ENCODE measurements at regions not wholly inside any gene's neighbourhood (a gene's known extent, or its start where the extent isn't known, plus 50 kb on each side); places are given as distances from the start of the nearest gene placed in this dataset.
"Not testable (repeated sequence)": the region's sequence is repeated elsewhere in the genome, so short reads cannot be mapped to it uniquely, and the experiment has no call there.

DNA sequence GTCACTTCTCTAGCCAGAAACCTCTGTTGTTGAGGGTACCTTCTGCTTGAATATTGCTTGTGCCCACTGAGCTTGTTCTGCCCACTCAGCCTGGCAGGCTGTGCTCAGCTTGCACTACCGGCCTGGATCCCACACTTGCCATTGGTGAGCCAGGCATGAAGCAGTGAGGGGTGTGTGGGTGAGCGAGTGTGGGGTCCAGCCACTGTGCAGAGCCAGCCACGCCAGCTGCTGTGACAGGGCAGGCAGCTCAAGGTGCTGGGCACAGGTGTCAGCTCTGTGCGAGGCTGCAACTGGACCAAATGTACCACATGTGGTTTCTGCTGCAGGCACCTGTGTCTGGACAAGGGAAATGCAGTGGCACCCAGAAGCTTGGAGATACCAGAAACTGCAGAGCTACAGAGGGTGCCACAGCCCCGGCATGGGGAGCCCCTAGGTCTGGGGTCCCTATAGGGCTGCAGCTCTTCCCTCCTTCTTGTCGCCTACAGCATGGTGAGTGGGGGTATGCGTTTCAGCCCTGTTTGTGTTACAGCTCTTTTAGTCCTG lies 305.1 kb upstream of the RIOK2 start:
- DNase-seq (ENCODE audit: low spot score) = no peak

DNA sequence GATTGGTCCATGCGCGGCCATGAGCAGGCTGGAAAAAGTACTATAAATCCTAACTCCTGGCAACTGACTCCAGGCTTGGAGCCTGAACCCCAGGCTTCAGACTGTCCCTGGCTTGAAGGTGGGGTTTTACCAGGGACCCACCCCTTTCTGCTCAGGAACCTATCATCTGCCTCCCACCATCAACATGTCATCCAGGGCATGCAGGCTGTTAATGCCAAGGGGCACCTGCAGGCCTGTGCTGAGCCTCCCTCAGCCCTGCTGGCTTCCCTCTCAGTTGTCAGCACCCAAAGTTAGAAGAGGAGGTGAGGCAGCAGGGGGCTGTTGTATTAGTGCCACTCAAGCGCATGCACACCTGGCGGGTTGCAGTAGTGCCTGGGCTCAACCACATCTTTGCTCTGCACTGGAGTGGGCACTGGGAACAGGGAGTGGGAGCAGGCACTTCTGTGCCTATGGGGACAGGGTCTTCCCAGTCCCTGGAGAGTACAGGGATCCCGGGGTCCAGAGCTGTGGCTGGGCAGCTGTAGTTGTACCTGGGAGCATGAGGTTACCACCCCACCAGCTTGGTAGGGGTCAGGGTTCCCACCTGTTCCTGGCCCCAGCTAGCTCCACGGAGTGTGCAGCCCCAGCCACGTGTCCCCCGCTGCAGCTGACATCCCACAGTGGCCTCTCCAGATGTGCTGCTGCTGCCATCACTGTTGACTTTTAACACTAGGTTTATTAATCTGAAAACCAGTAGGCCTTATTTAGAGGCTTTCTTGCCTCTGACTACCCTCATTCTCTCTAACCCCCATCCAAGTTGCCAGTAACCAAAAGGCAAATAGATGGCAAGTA lies 306.2 kb upstream of the RIOK2 start:
- no peak for DNase-seq (ENCODE audit: low spot score)

DNA sequence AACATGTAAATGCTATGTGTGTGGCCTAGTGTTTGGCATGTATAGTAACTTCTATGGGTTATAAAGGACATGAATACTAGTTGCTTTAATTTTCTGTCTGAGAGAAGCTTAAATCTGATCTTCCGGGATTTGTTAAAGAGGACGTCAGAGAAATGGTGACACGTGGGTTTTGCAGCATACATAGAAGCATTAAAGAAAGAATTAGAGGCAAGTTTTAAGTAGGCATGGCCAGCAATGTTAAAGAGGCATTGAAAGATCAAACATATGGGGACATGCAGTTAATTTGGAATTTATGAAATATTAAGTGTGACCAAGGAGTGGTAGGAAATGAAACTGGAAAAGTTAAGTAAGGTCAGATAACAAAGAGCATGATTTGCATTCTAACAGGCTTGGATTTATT lies 311.4 kb upstream of the RIOK2 start:
- DNase-seq (ENCODE audit: low spot score) = no peak

DNA sequence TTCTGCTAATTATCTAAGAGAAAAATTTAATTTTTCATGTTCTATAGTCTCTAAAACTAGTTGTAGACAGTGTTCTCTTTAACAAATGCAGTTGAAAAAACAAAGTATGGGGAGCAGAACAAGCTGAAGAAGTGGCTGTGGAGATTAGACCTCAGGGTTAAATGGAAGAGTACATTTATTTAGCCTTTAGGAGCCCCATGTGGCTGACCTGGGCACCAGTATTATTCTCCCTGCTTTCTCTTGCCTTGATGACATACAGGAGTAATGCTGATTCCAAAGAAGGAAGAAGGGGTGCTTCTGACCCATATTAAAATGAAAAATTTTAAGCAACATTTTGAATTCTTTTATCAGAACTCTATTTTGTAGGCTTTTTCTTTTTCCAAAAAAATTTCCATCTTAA lies 312.3 kb upstream of the RIOK2 start:
- DNase-seq (ENCODE audit: low spot score) = no peak

DNA sequence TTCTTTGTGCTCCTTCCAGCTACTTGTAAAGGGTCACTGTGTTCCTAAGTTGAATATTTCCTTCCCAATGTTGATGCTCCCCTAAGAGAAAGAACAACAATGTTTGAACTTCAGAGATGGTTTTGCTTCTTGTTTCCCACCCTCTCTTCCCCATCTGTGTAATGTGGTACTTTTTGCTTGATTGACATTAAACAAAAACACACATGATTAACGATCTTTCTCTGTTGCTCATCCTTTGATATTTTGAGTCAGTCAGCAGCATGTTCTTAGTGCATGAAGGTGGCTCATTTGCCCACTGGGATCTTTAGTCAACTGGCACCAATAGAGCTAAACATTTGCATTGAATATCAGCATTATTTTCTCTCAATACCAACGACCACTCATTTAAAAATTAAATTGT lies 313.0 kb upstream of the RIOK2 start:
- no peak for DNase-seq (ENCODE audit: low spot score)

DNA sequence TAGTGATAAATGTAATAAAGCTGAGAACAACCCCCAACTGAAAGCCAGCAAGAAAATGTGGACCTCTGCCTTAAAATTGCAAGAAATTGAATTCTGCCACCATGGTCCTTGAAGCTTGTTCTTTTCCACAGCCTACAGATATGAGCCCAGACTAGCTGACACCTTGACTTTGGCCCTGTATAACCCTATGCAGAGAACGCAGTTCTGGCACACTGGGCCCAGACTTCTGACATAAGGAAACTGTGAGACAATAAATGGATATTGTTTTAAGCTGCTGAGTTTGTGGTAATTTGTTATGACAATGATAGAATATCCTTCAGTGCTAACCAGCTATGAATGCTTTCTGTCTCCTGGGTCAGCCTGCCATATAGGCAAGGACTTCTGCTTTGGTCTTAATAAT lies 315.6 kb upstream of the RIOK2 start:
- DNase-seq (ENCODE audit: low spot score) = no peak

DNA sequence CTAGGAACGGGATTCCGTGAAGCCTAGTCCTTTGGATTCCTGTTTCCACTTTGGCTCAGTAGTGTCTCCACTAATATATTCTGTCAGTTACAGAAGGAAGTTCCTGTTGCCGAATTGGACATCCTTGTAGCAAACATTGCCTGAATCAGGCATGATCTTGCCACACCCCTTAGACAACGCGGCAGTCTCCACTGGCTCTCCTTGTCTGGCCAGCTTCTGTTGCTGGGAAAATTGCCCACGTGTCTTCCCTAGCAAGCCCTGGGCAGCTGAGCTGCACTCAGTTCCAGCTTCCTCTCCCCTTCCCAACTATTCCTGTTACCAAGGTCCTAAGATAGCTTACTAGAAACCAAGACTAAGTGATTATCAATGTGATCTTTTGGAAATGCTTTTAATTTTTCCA lies 316.6 kb upstream of the RIOK2 start:
- DNase-seq (ENCODE audit: low spot score) = no peak

DNA sequence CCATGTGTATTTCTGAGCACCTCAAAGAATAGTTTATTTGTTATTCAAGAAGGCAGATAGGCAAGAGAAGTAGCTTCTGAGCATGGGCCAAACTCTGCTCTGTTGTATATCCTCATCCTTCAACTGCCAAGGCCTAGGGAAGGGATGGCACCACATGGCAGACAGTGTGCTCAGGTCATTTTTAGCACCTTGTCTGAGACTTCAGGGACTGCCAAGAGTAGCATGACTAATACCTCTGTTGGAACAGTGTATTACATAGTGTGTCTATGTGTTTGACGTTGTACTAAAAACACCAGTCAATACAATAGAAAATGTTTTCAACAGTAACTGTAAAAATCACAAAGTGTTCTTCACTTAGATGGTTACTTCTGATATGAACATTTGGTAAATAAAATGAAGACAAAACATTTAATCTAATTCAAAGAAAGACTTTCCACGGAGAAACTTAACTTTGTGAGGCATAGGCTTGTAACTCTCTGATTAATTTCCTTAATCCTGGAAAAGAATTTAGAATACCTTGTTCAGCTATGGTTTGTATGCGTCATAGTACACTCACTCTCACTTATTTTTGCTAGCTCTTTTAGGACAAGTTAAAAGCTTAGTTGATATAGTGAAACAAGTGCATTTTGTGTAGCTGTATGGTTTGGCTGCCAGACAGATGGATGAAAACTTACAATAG lies 318.4 kb upstream of the RIOK2 start:
- no peak for DNase-seq (ENCODE audit: low spot score)

DNA sequence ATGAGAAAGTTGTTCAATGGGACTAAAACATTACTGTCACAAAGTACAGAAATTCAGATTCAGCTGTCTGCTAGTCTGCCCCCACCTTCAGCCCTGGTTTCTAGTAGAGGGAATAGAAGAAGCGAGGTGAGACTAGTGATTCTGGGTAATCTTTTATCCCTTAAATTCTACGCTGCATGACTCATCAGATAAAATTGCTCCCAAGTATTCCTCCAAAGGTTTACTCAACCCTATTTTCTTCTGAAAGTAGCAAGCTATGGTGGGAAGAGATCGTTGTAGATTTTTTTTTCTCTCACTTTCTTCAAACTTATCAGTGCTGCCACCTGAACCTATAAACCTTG lies 318.9 kb upstream of the RIOK2 start:
- DNase-seq (ENCODE audit: low spot score) = no peak

DNA sequence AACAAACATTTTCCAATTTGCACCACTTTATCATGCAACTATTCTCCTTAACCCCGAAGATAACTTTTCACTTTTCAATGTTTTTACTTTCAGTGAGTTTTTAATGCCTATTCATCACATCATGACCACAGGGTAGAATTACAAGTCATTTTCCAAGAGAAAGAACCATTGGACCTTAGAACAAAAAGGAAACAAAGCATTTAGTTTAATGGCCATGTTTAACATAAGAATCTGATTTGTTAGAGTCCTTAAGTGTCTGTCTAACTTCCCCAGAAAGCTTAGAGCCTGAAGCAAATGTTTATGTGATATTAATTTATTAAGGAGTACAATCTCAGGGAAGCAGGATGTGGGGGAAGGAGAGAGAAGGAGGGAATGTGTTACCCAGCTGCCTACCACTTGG lies 325.8 kb upstream of the RIOK2 start:
- no peak for DNase-seq (ENCODE audit: low spot score)

DNA sequence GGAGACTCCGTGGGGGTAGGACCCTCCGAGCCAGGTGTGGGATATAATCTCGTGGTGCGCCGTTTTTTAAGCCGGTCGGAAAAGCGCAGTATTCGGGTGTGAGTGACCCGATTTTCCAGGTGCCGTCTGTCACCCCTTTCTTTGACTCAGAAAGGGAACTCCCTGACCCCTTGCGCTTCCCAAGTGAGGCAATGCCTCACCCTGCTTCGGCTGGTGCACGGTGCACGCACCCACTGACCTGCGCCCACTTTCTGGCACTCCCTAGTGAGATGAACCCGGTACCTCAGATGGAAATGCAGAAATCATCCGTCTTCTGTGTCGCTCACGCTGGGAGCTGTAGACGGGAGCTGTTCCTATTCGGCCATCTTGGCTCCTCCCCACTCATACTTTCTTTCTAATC lies 336.5 kb upstream of the RIOK2 start:
- not testable (repeated sequence) for DNase-seq (ENCODE audit: low spot score)

DNA sequence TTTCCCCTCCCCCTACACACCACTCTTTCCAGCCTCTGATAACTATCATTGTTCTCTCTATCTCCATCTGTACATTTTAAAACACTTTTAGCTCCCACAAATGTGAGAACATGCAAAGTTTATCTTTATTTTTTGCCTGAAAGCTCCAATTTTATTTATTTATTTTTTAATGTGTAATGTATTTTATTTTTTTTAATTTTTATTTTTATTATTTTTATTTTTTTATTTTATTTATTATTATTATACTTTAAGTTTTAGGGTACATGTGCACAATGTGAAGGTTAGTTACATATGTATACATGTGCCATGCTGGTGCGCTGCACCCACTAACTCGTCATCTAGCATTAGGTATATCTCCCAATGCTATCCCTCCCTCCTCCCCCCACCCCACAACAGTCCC lies 340.3 kb upstream of the RIOK2 start:
- DNase-seq (ENCODE audit: low spot score) = not testable (repeated sequence)

DNA sequence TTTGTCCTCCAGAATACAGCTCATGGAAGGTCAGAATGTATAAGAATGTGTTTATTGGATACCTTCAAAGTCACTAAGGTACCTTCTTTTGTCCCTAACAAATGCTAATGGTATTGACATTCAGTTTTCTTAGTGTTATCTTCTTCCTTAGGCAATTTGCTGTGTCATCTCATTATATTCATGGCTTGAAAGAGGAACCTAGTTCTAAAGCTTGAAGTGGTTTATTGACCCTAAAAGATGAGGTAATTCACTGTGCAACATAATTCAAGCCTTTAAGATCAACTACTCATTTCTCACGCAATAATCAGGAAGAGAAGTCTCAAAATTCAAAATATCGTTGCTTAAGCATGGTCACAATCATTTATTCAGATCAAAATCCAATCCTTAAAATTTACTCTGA lies 342.7 kb upstream of the RIOK2 start:
- no peak for DNase-seq (ENCODE audit: low spot score)

DNA sequence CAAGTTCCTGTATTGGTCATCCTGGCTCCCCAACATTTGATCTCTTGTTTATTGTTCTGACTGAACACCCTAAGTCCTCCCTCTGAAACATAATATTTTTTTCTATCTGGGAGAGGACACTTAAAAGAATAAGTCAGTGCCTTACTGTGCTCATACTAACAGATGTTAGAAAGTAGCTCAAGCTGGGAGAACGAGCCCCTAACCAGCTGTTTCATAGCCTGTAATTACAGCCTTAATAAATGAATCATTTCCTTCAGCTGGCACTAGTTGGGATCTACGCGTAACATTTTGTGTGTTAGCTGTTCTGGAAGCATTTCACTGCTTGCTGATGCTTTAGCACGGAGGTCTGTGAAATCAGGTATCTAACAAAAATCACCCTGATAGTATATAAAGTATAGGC lies 345.9 kb upstream of the RIOK2 start:
- DNase-seq (ENCODE audit: low spot score) = no peak

DNA sequence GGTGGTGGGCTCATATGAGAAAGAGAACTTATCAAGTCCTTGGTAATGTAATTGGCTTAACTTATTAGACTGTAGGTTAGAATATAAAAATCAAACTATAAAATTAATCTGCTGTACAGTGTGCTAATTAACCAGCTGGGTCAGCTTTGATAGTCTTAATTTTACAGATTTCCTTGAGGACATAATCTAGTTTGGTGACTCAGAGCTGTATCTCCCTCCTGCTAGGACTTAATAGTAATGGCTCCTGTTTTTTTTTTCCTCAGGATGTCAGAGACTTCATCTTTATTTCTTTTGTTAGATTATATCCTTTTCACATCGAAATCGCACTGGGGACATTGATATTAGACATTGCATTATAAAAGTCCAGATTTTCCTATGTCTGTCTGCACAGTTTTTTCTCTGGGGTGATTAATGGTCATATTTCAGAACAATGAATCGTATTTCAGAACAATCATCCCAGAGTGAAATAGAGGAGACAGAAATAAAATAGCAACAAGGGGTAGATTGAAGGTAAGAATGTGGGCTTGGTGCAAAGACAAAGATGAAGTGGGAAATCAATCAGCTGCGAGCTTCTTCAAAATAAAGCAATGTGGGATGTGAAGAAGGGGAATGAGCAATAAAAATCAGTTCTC lies 346.4 kb upstream of the RIOK2 start:
- DNase-seq (ENCODE audit: low spot score) = no peak

DNA sequence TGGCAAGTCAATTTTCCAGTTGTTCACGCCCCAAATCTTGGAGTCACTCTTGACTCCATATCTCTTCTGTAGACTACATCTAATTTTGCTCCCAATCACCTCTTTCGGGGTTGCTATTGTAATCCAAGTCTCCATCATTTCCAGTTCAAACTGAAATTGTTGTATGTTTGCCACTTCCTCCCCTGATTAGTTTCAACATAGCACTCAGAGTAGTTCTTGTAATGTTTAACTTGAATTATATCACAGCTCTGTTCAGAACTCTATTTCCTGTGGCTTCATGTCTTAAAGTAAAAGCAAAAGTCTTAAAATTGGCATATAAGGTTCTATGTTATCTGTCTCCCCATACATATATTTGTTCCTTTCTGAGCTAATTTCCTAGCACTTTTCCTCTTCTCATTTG lies 348.5 kb upstream of the RIOK2 start:
- DNase-seq (ENCODE audit: low spot score) = no peak

DNA sequence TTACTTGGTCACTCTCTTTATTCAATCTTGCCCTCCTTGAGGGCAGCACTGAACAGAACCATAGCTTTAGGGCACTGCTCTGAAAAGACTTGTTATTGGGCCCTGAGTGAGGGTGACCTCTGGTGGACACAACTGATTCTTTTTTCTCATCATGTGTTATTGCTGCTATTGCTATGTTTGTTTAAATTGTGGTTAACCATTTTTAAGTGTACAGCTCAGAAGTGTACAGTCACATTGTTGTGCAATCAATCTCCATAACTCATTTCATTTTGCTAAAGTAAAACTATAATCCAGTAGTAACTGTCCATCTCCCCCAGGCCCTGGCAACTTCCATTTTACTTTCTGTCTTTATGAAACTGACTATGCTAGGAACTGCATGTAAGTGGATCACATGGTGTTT lies 351.1 kb upstream of the RIOK2 start:
- peak; percentile 24 for DNase-seq (ENCODE audit: low spot score)

DNA sequence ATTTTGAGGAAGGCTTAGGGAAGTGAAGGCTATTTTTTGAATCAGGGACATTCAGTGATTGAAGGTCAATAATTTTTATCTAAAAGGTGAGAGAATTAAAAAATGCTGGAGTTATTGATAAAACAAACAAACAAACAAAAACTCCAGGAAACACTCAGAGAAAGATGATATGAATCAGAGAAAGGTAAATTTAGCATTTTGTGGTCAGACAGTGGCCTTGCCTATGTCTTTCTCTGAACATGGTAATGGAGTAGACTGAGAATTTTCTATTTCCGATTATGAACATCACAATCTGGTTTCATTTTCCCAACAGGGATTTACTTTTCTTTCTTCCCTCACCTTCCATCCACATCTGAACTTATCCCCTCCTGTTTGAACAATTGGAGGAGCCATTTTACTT lies 353.6 kb upstream of the RIOK2 start:
- no peak for DNase-seq (ENCODE audit: low spot score)

DNA sequence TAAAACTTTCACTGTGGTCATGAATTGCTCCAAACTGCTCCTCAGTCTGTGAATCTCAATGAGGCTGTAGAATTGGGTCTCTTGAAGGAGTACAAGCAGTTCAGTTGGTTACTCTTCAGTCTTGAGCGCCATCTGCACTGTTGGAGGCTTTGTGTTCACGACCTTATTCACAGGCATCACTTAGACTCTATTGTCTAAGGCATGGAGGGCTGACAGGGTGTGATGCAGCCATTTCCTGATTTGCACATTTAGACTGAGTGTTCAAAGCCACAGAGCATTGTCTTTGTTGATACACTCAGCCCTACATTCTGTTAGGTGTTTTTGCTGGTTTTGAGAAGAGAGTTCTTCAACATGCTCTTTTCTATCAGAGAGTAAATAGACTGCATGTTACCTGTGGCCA lies 355.9 kb upstream of the RIOK2 start:
- no peak for DNase-seq (ENCODE audit: low spot score)

DNA sequence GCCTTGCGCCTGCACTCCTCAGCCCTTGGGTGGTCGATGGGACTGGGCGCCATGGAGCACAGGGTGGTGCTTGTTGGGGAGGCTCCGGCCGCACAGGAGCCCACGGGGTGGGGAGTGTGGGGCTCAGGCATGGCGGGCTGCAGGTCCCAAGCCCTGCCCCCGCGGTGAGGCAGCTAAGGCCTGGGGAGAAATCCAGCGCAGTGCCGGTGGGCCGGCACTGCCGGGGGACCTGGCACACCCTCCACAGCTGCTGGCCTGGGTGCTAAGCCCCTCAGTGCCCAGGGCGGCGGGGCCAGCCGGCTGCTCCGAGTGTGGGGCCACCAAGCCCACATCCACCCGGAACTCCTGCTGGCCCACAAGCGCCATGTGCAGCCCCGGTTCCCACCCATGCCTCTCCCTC lies 358.8 kb upstream of the RIOK2 start:
- DNase-seq (ENCODE audit: low spot score) = no peak

DNA sequence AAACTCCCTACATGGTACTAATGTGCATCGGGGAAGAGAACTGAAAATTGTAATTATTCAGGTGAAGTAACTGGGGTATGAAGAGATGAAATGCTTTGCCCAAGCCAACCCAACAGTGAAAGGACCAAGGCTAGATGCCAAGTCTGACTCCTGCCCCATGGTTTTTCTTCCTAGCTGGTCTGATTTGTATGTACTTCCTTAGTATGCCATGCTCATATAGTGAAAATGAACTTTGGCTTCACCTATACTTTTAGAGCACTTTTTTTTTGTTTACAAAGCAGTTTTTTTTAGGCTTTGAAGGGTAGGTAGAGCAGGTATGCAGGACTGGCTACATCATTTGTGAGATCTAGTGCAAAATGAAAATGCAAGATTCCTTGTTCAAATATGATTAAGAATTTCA lies 359.4 kb upstream of the RIOK2 start:
- DNase-seq (ENCODE audit: low spot score) = no peak

DNA sequence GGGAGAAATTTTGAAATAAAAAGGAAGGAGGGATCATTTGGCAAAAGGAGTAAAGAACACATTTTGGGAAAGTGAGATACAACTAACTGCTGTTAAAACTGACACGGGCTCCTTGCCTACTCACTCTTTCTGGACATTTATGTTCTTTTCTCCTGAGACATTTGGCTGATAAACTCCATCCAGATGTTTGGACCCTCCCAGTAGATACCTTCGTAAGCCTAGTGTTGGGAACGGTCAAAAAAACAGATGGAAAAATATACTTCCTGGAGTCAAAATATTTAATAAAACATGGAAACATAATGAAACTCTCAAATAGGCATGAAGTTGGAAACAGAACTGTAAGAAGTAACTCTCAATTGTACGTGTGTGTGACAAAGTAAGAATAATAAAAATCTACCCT lies 360.1 kb upstream of the RIOK2 start:
- DNase-seq (ENCODE audit: low spot score) = no peak

DNA sequence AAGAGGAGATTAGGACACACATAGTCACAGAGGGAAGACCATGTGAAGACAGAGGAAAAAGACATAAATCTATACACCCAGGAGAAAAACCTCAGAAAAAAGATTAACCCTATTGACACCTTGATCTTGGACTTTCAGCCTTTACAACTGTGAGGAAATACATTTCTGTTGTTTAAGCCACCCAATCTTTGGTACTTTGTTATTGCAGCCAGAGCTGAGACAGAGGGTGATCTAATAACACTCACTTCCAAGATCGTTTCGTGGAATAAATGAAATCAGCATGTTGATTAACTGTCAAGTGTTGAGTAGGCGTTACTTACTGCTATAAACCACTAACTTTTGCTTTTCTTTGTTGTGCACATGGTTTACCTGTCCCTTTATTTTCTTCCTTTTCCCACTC lies 361.2 kb upstream of the RIOK2 start:
- no peak for DNase-seq (ENCODE audit: low spot score)
